IMR-90 (cell line): ENCODE measurements at regions not wholly inside any gene's neighbourhood (a gene's known extent, or its start where the extent isn't known, plus 50 kb on each side); places are given as distances from the start of the nearest gene placed in this dataset.

Experiments
- ATAC-seq: fragments of 200-7000 bp; cut with Tn5 transposase; 2 replicates; pipeline ENCODE4 v1.9.1; 2020; ENCODE audit warnings: low read depth, mild to moderate bottlenecking, moderate library complexity
- BruUV-seq: library from RNA; stranded (reverse); fragments of 400-500 nt; replicated peaks from 2 replicates; lab custom pipeline; 2021; lab: Mats Ljungman, UMichigan
- CTCF ChIA-PET: fragments of 300-600 bp; formaldehyde crosslinking; extraction: SDS; loops from one replicate; lab custom pipeline; 2021; ENCODE audit warnings: antibody characterized with exemption; lab: Yijun Ruan, JAX
- POLR2A ChIA-PET: fragments of 300-600 bp; sonication (Branson Sonifier 250); formaldehyde crosslinking; loops from one replicate; lab custom pipeline; 2022; ENCODE audit warnings: antibody characterized with exemption; ENCODE audit not compliant: unreplicated experiment; lab: Charles Lee
- DNase-seq: peaks from one replicate; pipeline ENCODE4 v3.0.0; 2013
- H2AFZ ChIP-seq: replicated peaks from 2 replicates; pipeline ENCODE3; 2013; ENCODE audit warnings: low read length, mild to moderate bottlenecking; ENCODE audit not compliant: poor library complexity
- H2AK5ac ChIP-seq: 2 replicates; pipeline ENCODE4 v1.6.1; 2013; ENCODE audit warnings: low read depth, low read length, inconsistent platforms
- H2AK9ac ChIP-seq: replicated peaks from 2 replicates; pipeline ENCODE3; 2013; ENCODE audit warnings: mild to moderate bottlenecking, low read depth, low read length, moderate library complexity; ENCODE audit not compliant: poor library complexity
- H2BK120ac ChIP-seq: 2 replicates; pipeline ENCODE4 v1.6.1; 2013; ENCODE audit warnings: low read depth, low read length, inconsistent platforms
- H2BK15ac ChIP-seq: 3 replicates; pipeline ENCODE4 v1.6.1; 2013; ENCODE audit warnings: low read depth, low read length, inconsistent platforms
- H2BK20ac ChIP-seq: 2 replicates; pipeline ENCODE4 v1.6.1; 2013; ENCODE audit warnings: low read depth, mild to moderate bottlenecking, inconsistent platforms, low read length, moderate library complexity
- H2BK5ac ChIP-seq: 2 replicates; pipeline ENCODE4 v1.6.1; 2013; ENCODE audit warnings: mild to moderate bottlenecking, low read depth, low read length, inconsistent platforms; ENCODE audit not compliant: poor library complexity, severe bottlenecking
- H3K14ac ChIP-seq: replicated peaks from 2 replicates; pipeline ENCODE4 v1.6.1; 2013; ENCODE audit warnings: low read depth, low read length, inconsistent platforms
- H3K18ac ChIP-seq: 2 replicates; pipeline ENCODE4 v1.6.1; 2013; ENCODE audit warnings: low read depth, low read length, control low read depth
- H3K23ac ChIP-seq: 2 replicates; pipeline ENCODE4 v1.6.1; 2013; ENCODE audit warnings: low read depth, low read length, inconsistent platforms
- H3K27ac ChIP-seq: 2 replicates; pipeline ENCODE4 v1.5.1; 2013; ENCODE audit warnings: mild to moderate bottlenecking, control low read depth, low read length; ENCODE audit not compliant: insufficient read depth
- H3K27me3 ChIP-seq: 2 replicates; pipeline ENCODE4 v1.6.1; 2013; ENCODE audit warnings: low read length; ENCODE audit not compliant: control insufficient read depth, insufficient read depth
- H3K36me3 ChIP-seq: 2 replicates; pipeline ENCODE4 v1.6.1; 2013; ENCODE audit warnings: low read length, mixed read lengths; ENCODE audit not compliant: control insufficient read depth, insufficient read depth
- H3K4ac ChIP-seq: 2 replicates; pipeline ENCODE4 v1.6.1; 2013; ENCODE audit warnings: low read depth, low read length, inconsistent platforms
- H3K4me1 ChIP-seq: 2 replicates; pipeline ENCODE4 v1.6.1; 2013; ENCODE audit warnings: low read length, mixed read lengths; ENCODE audit not compliant: control insufficient read depth, insufficient read depth
- H3K4me2 ChIP-seq: 2 replicates; pipeline ENCODE4 v1.6.1; 2013; ENCODE audit warnings: low read depth, mild to moderate bottlenecking, control low read depth, low read length, moderate library complexity
- H3K4me3 ChIP-seq: 2 replicates; pipeline ENCODE4 v1.5.1; 2013; ENCODE audit warnings: low read depth, mild to moderate bottlenecking, control low read depth, low read length, moderate library complexity; ENCODE audit not compliant: insufficient read depth
- H3K56ac ChIP-seq: 2 replicates; pipeline ENCODE4 v1.6.1; 2013; ENCODE audit warnings: low read length, inconsistent platforms; ENCODE audit not compliant: insufficient read depth; ENCODE audit errors: extremely low read depth
- H3K79me1 ChIP-seq, 2 experiments: 2 replicates each; pipeline ENCODE4 v1.6.1; 2013; ENCODE audit warnings: low read length in 2 of 2, inconsistent platforms in 1 of 2, low read depth in 1 of 2
- H3K9ac ChIP-seq: 2 replicates; pipeline ENCODE4 v1.6.1; 2013; ENCODE audit warnings: low read depth, low read length, control low read depth
- H3K9me1 ChIP-seq: 2 replicates; pipeline ENCODE4 v1.6.1; 2013; ENCODE audit warnings: low read length, inconsistent platforms; ENCODE audit not compliant: insufficient read depth
- H3K9me3 ChIP-seq: 2 replicates; pipeline ENCODE4 v1.6.1; 2013; ENCODE audit warnings: low read length; ENCODE audit not compliant: control insufficient read depth, insufficient read depth
- H4K20me1 ChIP-seq: 2 replicates; pipeline ENCODE4 v1.6.1; 2013; ENCODE audit warnings: low read length, inconsistent platforms; ENCODE audit not compliant: insufficient read depth
- H4K5ac ChIP-seq: 2 replicates; pipeline ENCODE4 v1.6.1; 2013; ENCODE audit warnings: mild to moderate bottlenecking, low read depth, low read length, control low read depth
- H4K8ac ChIP-seq, 2 experiments: 2 replicates each; pipeline ENCODE4 v1.6.1; 2013; ENCODE audit warnings: low read depth in 2 of 2, low read length in 2 of 2, control low read depth in 1 of 2, inconsistent platforms in 1 of 2
- H4K91ac ChIP-seq: 2 replicates; pipeline ENCODE4 v1.6.1; 2013; ENCODE audit warnings: low read depth, low read length, inconsistent platforms; ENCODE audit not compliant: insufficient read depth
- BHLHE40 ChIP-seq: fragments of 150-350 bp; IDR thresholded peaks from 2 replicates; pipeline ENCODE4 v1.6.1; 2016; ENCODE audit warnings: mild to moderate bottlenecking, low read depth, low read length
- CEBPB ChIP-seq: IDR thresholded peaks from 2 replicates; pipeline ENCODE4 v1.6.1; 2012; ENCODE audit warnings: low read depth, low read length, improper control_type of control experiment
- CHD1 ChIP-seq: IDR thresholded peaks from 2 replicates; pipeline ENCODE4 v1.6.1; 2012; ENCODE audit warnings: low read depth, low read length, improper control_type of control experiment
- CTCF ChIP-seq: conservative IDR thresholded peaks from 2 replicates; pipeline ENCODE4 v1.5.1; 2012; ENCODE audit warnings: mild to moderate bottlenecking, low read depth, low read length, improper control_type of control experiment
- ELK1 ChIP-seq: fragments of 150-350 bp; IDR thresholded peaks from 2 replicates; pipeline ENCODE4 v1.6.1; 2016; ENCODE audit warnings: low read depth, mild to moderate bottlenecking, low read length, moderate library complexity, borderline replicate concordance
- FOS ChIP-seq: fragments of 150-350 bp; IDR thresholded peaks from 2 replicates; pipeline ENCODE4 v1.6.1; 2016; ENCODE audit warnings: low read depth, low read length
- MAFK ChIP-seq: IDR thresholded peaks from 2 replicates; pipeline ENCODE4 v1.6.1; 2012; ENCODE audit warnings: low read depth, low read length, improper control_type of control experiment
- MAZ ChIP-seq: IDR thresholded peaks from 2 replicates; pipeline ENCODE4 v1.6.1; 2012; ENCODE audit warnings: low read depth, mild to moderate bottlenecking, low read length, improper control_type of control experiment, moderate library complexity, borderline replicate concordance
- MXI1 ChIP-seq: IDR thresholded peaks from 2 replicates; pipeline ENCODE4 v1.6.1; 2012; ENCODE audit warnings: low read depth, mild to moderate bottlenecking, low read length, moderate library complexity, borderline replicate concordance
- NFE2L2 ChIP-seq: fragments of 150-350 bp; IDR thresholded peaks from 2 replicates; pipeline ENCODE4 v1.6.1; 2016; ENCODE audit warnings: low read depth, mild to moderate bottlenecking, low read length
- POLR2A ChIP-seq: IDR thresholded peaks from 2 replicates; pipeline ENCODE4 v1.6.1; 2012; ENCODE audit warnings: mild to moderate bottlenecking, low read depth, low read length
- RAD21 ChIP-seq: IDR thresholded peaks from 2 replicates; pipeline ENCODE4 v1.6.1; 2012; ENCODE audit warnings: low read length, improper control_type of control experiment
- RCOR1 ChIP-seq: IDR thresholded peaks from 2 replicates; pipeline ENCODE4 v1.6.1; 2012; ENCODE audit warnings: mild to moderate bottlenecking, low read length, improper control_type of control experiment; ENCODE audit not compliant: insufficient replicate concordance
- RFX5 ChIP-seq: IDR thresholded peaks from 2 replicates; pipeline ENCODE4 v1.8.0; 2012; ENCODE audit warnings: low read depth, mild to moderate bottlenecking, low read length, moderate library complexity
- SMC3 ChIP-seq: fragments of 150-350 bp; IDR thresholded peaks from 2 replicates; pipeline ENCODE4 v1.6.1; 2016; ENCODE audit warnings: low read depth, mild to moderate bottlenecking, antibody characterized with exemption, low read length, moderate library complexity
- USF2 ChIP-seq: fragments of 150-350 bp; IDR thresholded peaks from 2 replicates; pipeline ENCODE4 v1.6.1; 2017; ENCODE audit warnings: mild to moderate bottlenecking, antibody characterized with exemption, low read length, low read depth
- dilution Hi-C: fragments of 300-500 bp; cut with HindIII; formaldehyde crosslinking; loops from one replicate; pipeline ENCODE4 v1.14.3; 2018; ENCODE audit warnings: low sequenced_read_pairs; ENCODE audit not compliant: unreplicated experiment
- in situ Hi-C: fragments of 300-500 bp; cut with MboI; formaldehyde crosslinking; loops from 3 replicates; pipeline ENCODE4 v1.14.3; 2019; ENCODE audit warnings: low sequenced_read_pairs, inconsistent platforms, mixed read lengths
- intact Hi-C: fragments of 100-400 bp; cut with micrococcal nuclease; formaldehyde crosslinking; loops from 2 replicates; pipeline ENCODE4 v1.10.0; 2022

- in situ Hi-C loops (no loop called here), dilution Hi-C loops (no loop called here), intact Hi-C loops (no loop called here)
- H3K4me2 ChIP-seq = no peak overlapping the region
- no peak overlapping the region for H3K56ac ChIP-seq
- ATAC-seq (no peak), DNase-seq (no peak)
- CTCF ChIA-PET = interaction anchor here (1.1 kb wide), 1 partner anchor 99 kb away, joined by 3 read pairs; no protein-coding TSS in a partner anchor
- no peak overlapping the region for H3K9ac ChIP-seq
- H3K4me1 ChIP-seq = peaks cover 8% of the 10 kb centered on the region
- BruUV-seq = no TSS peak
- H3K27ac ChIP-seq = no peak overlapping the region
- no peak overlapping the region for H4K5ac ChIP-seq
- H3K36me3 ChIP-seq = no peaks in the 10 kb centered on the region
- no peak overlapping the region for H3K4ac ChIP-seq
- no peak overlapping the region for H4K91ac ChIP-seq
- POLR2A ChIA-PET = no interaction called here
- H3K27me3 ChIP-seq = no peaks in the 10 kb centered on the region
- no peak overlapping the region for H2BK120ac ChIP-seq
- TF ChIP-seq CTCF (no peak), POLR2A (no peak), USF2 (no peak), FOS (no peak), ELK1 (no peak), SMC3 (no peak), RAD21 (no peak), RFX5 (no peak), MAZ (no peak), NFE2L2 (no peak), MAFK (no peak), MXI1 (no peak), RCOR1 (no peak), CEBPB (no peak), BHLHE40 (no peak), CHD1 (no peak)
- peaks cover 3% of the 10 kb centered on the region; the same call in 1 of the 2 replicates for H3K9me1 ChIP-seq
- H3K14ac ChIP-seq = no peak overlapping the region
- no peak overlapping the region for H3K4me3 ChIP-seq
- no peak overlapping the region for H2AK9ac ChIP-seq
- H4K8ac ChIP-seq = no peak overlapping the region
- no peak overlapping the region for H3K23ac ChIP-seq
- no peak overlapping the region for H2BK5ac ChIP-seq
- H3K18ac ChIP-seq = no peak overlapping the region
- no peaks in the 10 kb centered on the region for H4K20me1 ChIP-seq
- no peak overlapping the region for H2AK5ac ChIP-seq
- no peaks in the 10 kb centered on the region for H3K9me3 ChIP-seq
- H2AFZ ChIP-seq = no peak overlapping the region
- no peak overlapping the region for H2BK20ac ChIP-seq
- H2BK15ac ChIP-seq = no peak overlapping the region
- no peaks in the 10 kb centered on the region for H3K79me1 ChIP-seq
Measured at GRCh38 chr4:114081783-114082182, 102.3 kb upstream of the ARSJ start.
